PC-3 (cell line): ENCODE measurements at regions not wholly inside any gene's neighbourhood (a gene's known extent, or its start where the extent isn't known, plus 50 kb on each side); places are given as distances from the start of the nearest gene placed in this dataset.

Experiments
- CTCF ChIP-seq: fragments of 300-600 bp; sonication (generic); conservative IDR thresholded peaks from 2 replicates; pipeline ENCODE4 v1.5.1; 2017; ENCODE audit warnings: antibody characterized with exemption, low read depth, mild to moderate bottlenecking, low read length
- EZH2 ChIP-seq: fragments of 300-600 bp; sonication (generic); IDR thresholded peaks from one replicate; pipeline ENCODE4 v1.6.1; 2017; ENCODE audit warnings: antibody characterized with exemption, mild to moderate bottlenecking, low read length; ENCODE audit not compliant: unreplicated experiment
- EZH2phosphoT487 ChIP-seq: fragments of 300-600 bp; sonication (generic); IDR thresholded peaks from 2 replicates; pipeline ENCODE4 v1.6.1; 2018; ENCODE audit warnings: mild to moderate bottlenecking, antibody characterized with exemption, low read length, borderline replicate concordance

DNA sequence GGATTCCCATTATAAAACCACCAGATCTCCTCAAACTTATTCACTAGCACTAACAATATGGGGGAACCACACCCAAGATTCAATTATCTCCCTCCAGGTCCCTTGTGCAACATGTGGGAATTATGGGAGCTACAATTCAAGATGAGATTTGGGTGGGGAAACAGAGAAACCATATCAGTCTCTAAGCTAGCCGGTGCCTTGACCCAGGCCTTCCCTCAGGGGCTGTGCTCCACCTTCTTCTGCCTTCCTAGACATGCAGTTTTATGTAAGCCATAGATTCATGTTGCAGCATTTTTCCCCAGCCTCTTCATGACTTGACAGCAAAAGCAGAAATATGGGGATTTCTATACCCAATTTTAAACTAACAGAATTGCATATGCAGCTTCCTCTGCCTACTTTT lies 559.2 kb downstream of the TNS1 start:
- no peak for TF ChIP-seq CTCF
- TF ChIP-seq EZH2: no peak
- TF ChIP-seq EZH2phosphoT487: no peak
